Mucosa of descending colon (tissue), 3 donors: ENCODE measurements at regions not wholly inside any gene's neighbourhood (a gene's known extent, or its start where the extent isn't known, plus 50 kb on each side); places are given as distances from the start of the nearest gene placed in this dataset.

Source experiments
- ATAC-seq: fragments of 200-7000 bp; cut with Tn5 transposase; one replicate; pipeline ENCODE4 v1.9.1; 2020; ENCODE audit warnings: mild to moderate bottlenecking, moderate library complexity
- DNase-seq, 3 donors: peaks; one replicate each; pipeline ENCODE4 v3.0.0-alpha.2; 2020
- H3K36me3 ChIP-seq: fragments of 200-600 bp; one replicate; pipeline ENCODE4 v1.8.0; 2021; ENCODE audit warnings: low read depth, mild to moderate bottlenecking
- H3K4me1 ChIP-seq: fragments of 200-600 bp; one replicate; pipeline ENCODE4 v1.8.0; 2021; ENCODE audit warnings: low read depth, mild to moderate bottlenecking
- H3K4me3 ChIP-seq: fragments of 200-600 bp; one replicate; pipeline ENCODE4 v1.8.0; 2021; ENCODE audit warnings: mild to moderate bottlenecking
- H3K9me3 ChIP-seq: fragments of 200-600 bp; one replicate; pipeline ENCODE4 v1.8.0; 2021; ENCODE audit warnings: mild to moderate bottlenecking
- CTCF ChIP-seq: fragments of 200-600 bp; IDR thresholded peaks from one replicate; pipeline ENCODE4 v1.8.0; 2022; ENCODE audit warnings: antibody characterized with exemption, mild to moderate bottlenecking
- intact Hi-C, 2 donors: fragments of 100-400 bp; cut with DNase I in 1 of 2; cut with micrococcal nuclease in 1 of 2; formaldehyde crosslinking; loops; one replicate each; pipeline versions ENCODE4 v1.11.0 to v1.11.1; 2022; cut with DNase I, micrococcal nuclease
- donor health status: DM: no; HTN: no; CAD: no; lungs with moderate emphysema.
- donor health status: DM: no; HTN: no; CAD: no.
- donor health status: DM: no; HTN: yes; CAD: no.

- H3K4me1 ChIP-seq, result peaks cover 8% of the 10 kb centered on the region
- H3K9me3 ChIP-seq, result no peaks in the 10 kb centered on the region
- no peak overlapping the region for H3K4me3 ChIP-seq
- DNase-seq (no peak), ATAC-seq (no peak)
- no peaks in the 10 kb centered on the region for H3K36me3 ChIP-seq
- TF ChIP-seq CTCF, result no peak
- intact Hi-C loops, result no loop called here
Observed at GRCh38 chr15:39354189-39354588, 226.7 kb upstream of the THBS1 start.

GRCh38 chr15:39357480-39358268 is 223.2 kb upstream of the THBS1 start:
- ATAC-seq (peak; percentile 54), DNase-seq (no peak)
- TF ChIP-seq CTCF, result no peak
- no peaks in the 10 kb centered on the region for H3K9me3 ChIP-seq
- H3K4me3 ChIP-seq, result no peak overlapping the region
- peaks cover 8% of the 10 kb centered on the region for H3K4me1 ChIP-seq
- H3K36me3 ChIP-seq, result no peaks in the 10 kb centered on the region
- intact Hi-C loops, result no loop called here

GRCh38 chr15:39358441-39359041 is 222.3 kb upstream of the THBS1 start:
- no peaks in the 10 kb centered on the region for H3K9me3 ChIP-seq
- peaks cover 8% of the 10 kb centered on the region for H3K4me1 ChIP-seq
- DNase-seq, result peak in 1 of 3 donors; percentile 22
- no peaks in the 10 kb centered on the region for H3K36me3 ChIP-seq
- peak; percentile 44 for ATAC-seq
- TF ChIP-seq CTCF, result no peak
- no peak overlapping the region for H3K4me3 ChIP-seq
- intact Hi-C loops, result no loop called here

- peaks cover 8% of the 10 kb centered on the region for H3K4me1 ChIP-seq
- H3K36me3 ChIP-seq, result no peaks in the 10 kb centered on the region
- intact Hi-C loops, result no loop called here
- no peaks in the 10 kb centered on the region for H3K9me3 ChIP-seq
- DNase-seq (no peak), ATAC-seq (no peak)
- H3K4me3 ChIP-seq, result no peak overlapping the region
- TF ChIP-seq CTCF, result no peak
Observed at GRCh38 chr15:39359771-39360170, 221.1 kb upstream of the THBS1 start.

- ATAC-seq (no peak), DNase-seq (no peak)
Observed at GRCh38 chr15:39360452-39360851, 220.4 kb upstream of the THBS1 start.

More at GRCh38 chr15:39360452-39360851, 220.4 kb upstream of the THBS1 start:
- no peak for TF ChIP-seq CTCF
- Histone ChIP-seq H3K4me1 (peaks cover 8% of the 10 kb centered on the region), H3K9me3 (no peaks in the 10 kb centered on the region), H3K36me3 (no peaks in the 10 kb centered on the region), H3K4me3 (no peak overlapping the region)
- intact Hi-C loops, result no loop called here
